H1 (cell line): ENCODE measurements at regions not wholly inside any gene's neighbourhood (a gene's known extent, or its start where the extent isn't known, plus 50 kb on each side); places are given as distances from the start of the nearest gene placed in this dataset.
"Not testable (repeated sequence)": the region's sequence is repeated elsewhere in the genome, so short reads cannot be mapped to it uniquely, and the experiment has no call there.

Experiments used
- ASH2L ChIP-seq: fragments of 200-600, 300-600 bp; sonication (generic); IDR thresholded peaks from one replicate; pipeline ENCODE4 v1.7.1; 2017; ENCODE audit warnings: low read length
- CBX5 ChIP-seq: fragments of 300-800, 300-1000 bp; sonication (generic); IDR thresholded peaks from 2 replicates; pipeline ENCODE4 v1.7.1; 2016; ENCODE audit warnings: antibody characterized with exemption, low read length, low read depth
- CEBPB ChIP-seq: IDR thresholded peaks from 2 replicates; pipeline ENCODE4 v1.6.1; 2012; ENCODE audit warnings: low read depth, low read length
- CREB1 ChIP-seq: IDR thresholded peaks from 2 replicates; pipeline ENCODE4 v1.6.1; 2012; ENCODE audit warnings: inconsistent platforms
- EGR1 ChIP-seq: IDR thresholded peaks from 2 replicates; pipeline ENCODE4 v1.6.1; 2011; ENCODE audit warnings: low read depth, low read length, borderline replicate concordance
- HDAC2 ChIP-seq, 2 experiments: fragments of 300-600 bp in 1 of 2; sonication (generic) in 1 of 2; IDR thresholded peaks; 2 replicates each; pipeline ENCODE4 v1.6.1; 2011 to 2012; ENCODE audit warnings: low read depth in 2 of 2, low read length in 2 of 2, mild to moderate bottlenecking in 2 of 2, moderate library complexity in 2 of 2, borderline replicate concordance in 1 of 2, inconsistent platforms in 1 of 2
- POLR2A ChIP-seq, 2 experiments: IDR thresholded peaks; 1 replicate in 1 of 2; 2 replicates in 1 of 2; pipeline ENCODE4 v1.6.1; 2011; ENCODE audit warnings: low read depth in 2 of 2, low read length in 2 of 2, mild to moderate bottlenecking in 2 of 2; ENCODE audit errors: control extremely low read depth in 1 of 2
- POLR2AphosphoS5 ChIP-seq: IDR thresholded peaks from 2 replicates; pipeline ENCODE4 v1.6.1; 2011; ENCODE audit warnings: low read depth, low read length
- TBP ChIP-seq: IDR thresholded peaks from 2 replicates; pipeline ENCODE4 v1.6.1; 2011; ENCODE audit warnings: low read depth, low read length, improper control_type of control experiment
- TF ChIP-seq, protein P1 (sequence below), 3 experiments: IDR thresholded peaks; 1 replicate in 2 of 3; 2 replicates in 1 of 3; pipeline versions ENCODE4 v1.5.1 to v1.6.1; 2011; ENCODE audit warnings: low read length in 3 of 3, mild to moderate bottlenecking in 3 of 3, inconsistent platforms in 2 of 3, low read depth in 1 of 3, moderate library complexity in 1 of 3; ENCODE audit not compliant: insufficient read depth in 1 of 3; ENCODE audit errors: control extremely low read depth in 1 of 3
- TF ChIP-seq, protein P2 (sequence below): IDR thresholded peaks from 2 replicates; pipeline ENCODE4 v1.6.1; 2012; ENCODE audit warnings: low read length, inconsistent platforms

DNA sequence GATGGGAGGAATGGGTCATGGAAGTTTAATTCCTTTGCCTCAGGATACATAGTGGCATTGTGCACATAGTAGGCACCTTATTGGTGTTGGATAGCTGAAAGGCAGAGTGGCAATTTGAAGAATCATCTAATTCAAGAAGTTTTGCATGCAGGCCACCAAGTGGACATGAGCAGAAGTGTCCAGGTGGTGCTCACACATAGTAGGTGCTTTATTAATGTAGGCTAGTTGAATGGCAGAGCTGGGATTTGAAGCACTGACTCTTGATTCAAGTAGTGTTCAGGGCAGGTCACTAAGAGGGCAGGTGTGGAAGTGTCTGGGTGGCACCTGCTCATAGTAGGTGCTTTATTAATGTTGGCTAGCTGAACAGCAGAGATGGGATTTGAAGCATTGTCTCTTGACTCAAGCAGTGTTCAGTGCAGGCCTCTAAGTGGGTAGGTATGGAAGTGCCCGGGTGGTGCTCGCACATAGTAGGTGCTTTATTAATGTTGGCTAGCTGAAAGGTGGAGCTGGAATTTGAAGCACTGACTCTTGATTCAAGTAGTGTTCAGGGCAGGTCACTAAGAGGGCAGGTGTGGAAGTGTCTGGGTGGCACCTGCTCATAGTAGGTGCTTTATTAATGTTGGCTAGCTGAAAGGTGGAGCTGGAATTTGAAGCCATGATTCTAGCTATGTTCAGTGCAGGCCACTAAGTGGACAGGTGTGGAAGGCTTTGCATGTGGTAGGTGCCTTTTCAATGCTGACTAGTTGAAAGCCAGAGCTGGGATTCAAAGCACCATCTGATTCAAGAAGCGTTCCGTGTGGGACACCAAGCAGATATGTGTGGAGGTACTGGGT, 58.3 kb upstream of the SORCS2 start:
- not testable (repeated sequence) for TF ChIP-seq CREB1; POLR2A (IDR thresholded peaks at IDR 0.05; ENCODE audit: control extremely low read depth in 1 of 2, low read depth in 2 of 2, low read length in 2 of 2); POLR2AphosphoS5; CEBPB; CBX5; EGR1; HDAC2 (IDR thresholded peaks at IDR 0.05; ENCODE audit: borderline replicate concordance in 1 of 2, low read depth in 2 of 2, low read length in 2 of 2); TBP; ASH2L
- TF ChIP-seq, protein P1, sequence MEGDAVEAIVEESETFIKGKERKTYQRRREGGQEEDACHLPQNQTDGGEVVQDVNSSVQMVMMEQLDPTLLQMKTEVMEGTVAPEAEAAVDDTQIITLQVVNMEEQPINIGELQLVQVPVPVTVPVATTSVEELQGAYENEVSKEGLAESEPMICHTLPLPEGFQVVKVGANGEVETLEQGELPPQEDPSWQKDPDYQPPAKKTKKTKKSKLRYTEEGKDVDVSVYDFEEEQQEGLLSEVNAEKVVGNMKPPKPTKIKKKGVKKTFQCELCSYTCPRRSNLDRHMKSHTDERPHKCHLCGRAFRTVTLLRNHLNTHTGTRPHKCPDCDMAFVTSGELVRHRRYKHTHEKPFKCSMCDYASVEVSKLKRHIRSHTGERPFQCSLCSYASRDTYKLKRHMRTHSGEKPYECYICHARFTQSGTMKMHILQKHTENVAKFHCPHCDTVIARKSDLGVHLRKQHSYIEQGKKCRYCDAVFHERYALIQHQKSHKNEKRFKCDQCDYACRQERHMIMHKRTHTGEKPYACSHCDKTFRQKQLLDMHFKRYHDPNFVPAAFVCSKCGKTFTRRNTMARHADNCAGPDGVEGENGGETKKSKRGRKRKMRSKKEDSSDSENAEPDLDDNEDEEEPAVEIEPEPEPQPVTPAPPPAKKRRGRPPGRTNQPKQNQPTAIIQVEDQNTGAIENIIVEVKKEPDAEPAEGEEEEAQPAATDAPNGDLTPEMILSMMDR (IDR thresholded peaks at IDR 0.05; ENCODE audit: control extremely low read depth in 1 of 3, insufficient read depth in 1 of 3, low read depth in 1 of 3, low read length in 3 of 3): not testable (repeated sequence)
- TF ChIP-seq, protein P2, sequence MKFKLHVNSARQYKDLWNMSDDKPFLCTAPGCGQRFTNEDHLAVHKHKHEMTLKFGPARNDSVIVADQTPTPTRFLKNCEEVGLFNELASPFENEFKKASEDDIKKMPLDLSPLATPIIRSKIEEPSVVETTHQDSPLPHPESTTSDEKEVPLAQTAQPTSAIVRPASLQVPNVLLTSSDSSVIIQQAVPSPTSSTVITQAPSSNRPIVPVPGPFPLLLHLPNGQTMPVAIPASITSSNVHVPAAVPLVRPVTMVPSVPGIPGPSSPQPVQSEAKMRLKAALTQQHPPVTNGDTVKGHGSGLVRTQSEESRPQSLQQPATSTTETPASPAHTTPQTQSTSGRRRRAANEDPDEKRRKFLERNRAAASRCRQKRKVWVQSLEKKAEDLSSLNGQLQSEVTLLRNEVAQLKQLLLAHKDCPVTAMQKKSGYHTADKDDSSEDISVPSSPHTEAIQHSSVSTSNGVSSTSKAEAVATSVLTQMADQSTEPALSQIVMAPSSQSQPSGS: not testable (repeated sequence)
